ENCODE measurements at regions not wholly inside any gene's neighbourhood (a gene's known extent, or its start where the extent isn't known, plus 50 kb on each side); places are given as distances from the start of the nearest gene placed in this dataset.

DNA sequence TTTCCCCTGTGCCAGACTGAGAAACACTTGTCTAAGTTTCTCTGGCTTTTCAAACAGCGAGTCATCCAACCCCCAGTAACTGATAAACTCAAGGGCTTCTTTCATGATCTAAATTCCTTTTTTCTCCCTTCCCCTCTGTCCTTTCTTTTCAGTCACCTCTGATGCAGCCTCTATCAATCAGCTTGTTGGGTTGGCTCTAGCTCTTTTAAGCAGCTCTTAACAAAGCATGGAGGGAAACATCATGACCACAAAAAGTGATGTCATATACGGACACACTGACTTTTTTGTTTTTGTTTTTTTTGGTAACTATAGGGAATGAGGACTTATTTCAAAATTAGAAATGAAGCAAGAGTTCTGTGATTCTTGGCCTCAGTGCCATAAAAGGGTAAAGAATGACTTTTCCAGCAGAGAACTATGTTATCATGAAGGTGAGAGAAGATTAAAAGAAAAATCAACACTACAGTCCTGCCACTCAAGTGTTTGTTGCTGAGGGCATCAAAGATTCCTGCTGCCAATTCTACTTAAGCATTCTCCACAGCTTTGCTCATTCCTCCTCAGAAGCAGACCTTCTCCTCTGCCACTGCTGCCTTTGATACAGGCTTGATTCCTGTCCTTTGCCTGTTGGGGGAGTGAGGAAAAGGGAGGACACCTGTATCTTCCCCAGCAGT is 457.0 kb upstream of the ONECUT1 start:
- TF ChIP-seq EZH2 (IDR thresholded peaks at IDR 0.05) (no peak), EZH2phosphoT487 (IDR thresholded peaks at IDR 0.05) (no peak)
